ENCODE measurements at regions not wholly inside any gene's neighbourhood (a gene's known extent, or its start where the extent isn't known, plus 50 kb on each side); places are given as distances from the start of the nearest gene placed in this dataset.
A peak's percentile ranks its signal among the peaks of the same experiment; 100 is the strongest.

DNA sequence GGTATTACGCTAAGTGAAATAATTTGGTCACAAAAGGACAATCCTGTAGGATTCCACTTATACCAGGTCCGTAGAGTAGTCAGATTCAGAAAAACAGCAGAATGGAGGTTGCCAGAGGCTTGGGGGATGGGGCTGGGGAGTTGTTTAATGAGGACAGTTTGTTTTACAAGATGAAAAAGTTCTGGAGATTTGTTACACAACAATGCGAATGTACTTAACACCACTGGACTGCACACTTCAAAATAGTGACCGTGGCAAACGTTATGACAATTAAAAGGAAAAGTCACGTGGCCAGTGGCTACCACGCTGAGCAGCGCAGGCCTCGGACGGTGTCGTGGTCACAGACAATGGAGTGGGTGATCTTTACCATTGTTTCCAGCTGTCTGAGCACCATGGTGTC, 338.1 kb downstream of the SEC14L1 start:
- intact Hi-C loops (cut with DNase I; ENCODE audit: low total_unique reads) = no loop called here
- H3K27ac ChIP-seq = peak overlapping the region; percentile 55 to 82
- no peak for DNase-seq (ENCODE audit: low spot score in 2 of 2)

GRCh38 chr17:77479372-77480198, 338.8 kb downstream of the SEC14L1 start:
- TF ChIP-seq POLR2AphosphoS5 (IDR thresholded peaks at IDR 0.05) (no peak), CTCF (IDR thresholded peaks at IDR 0.05) (no peak), POLR2A (IDR thresholded peaks at IDR 0.05) (no peak)
- intact Hi-C loops (cut with DNase I; ENCODE audit: low total_unique reads) = loop anchor here (10.0 kb wide), 1 partner anchor 45 kb away; no protein-coding TSS in a partner anchor
- peaks cover 36 to 46% of the 10 kb centered on the region in 2 donors for H3K4me1 ChIP-seq

More for the DNA sequence above, 338.1 kb downstream of the SEC14L1 start:
- Histone ChIP-seq H3K36me3 (peaks cover 4% of the 10 kb centered on the region), H3K9me3 (no peaks in the 10 kb centered on the region), H3K4me3 (no peak overlapping the region), H3K4me1 (peaks cover 43 to 51% of the 10 kb centered on the region in 2 donors), H3K27me3 (no peaks in the 10 kb centered on the region)
- TF ChIP-seq POLR2AphosphoS5 (IDR thresholded peaks at IDR 0.05) (no peak), POLR2A (IDR thresholded peaks at IDR 0.05) (no peak), CTCF (IDR thresholded peaks at IDR 0.05) (no peak)

DNA sequence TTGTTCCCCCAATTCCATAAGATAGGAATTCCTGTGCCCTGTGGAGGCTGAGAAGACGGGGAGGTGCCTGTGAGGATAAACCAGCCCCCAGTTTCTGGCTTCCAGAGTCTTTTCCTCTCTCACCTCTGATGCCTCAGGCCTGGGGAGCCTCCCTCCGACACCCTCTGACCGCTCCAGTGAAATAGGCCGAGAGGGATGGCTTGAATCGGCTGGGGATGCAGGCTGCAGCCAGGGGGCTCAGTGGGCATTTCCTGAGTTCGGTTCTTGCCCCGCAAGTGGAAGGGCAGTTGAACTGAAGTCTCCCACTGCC, 339.4 kb downstream of the SEC14L1 start:
- Histone ChIP-seq H3K36me3 (peaks cover 4% of the 10 kb centered on the region), H3K27ac (peak overlapping the region; percentile 55 to 82), H3K4me3 (no peak overlapping the region), H3K9me3 (no peaks in the 10 kb centered on the region), H3K4me1 (peaks cover 35 to 40% of the 10 kb centered on the region in 2 donors), H3K27me3 (no peaks in the 10 kb centered on the region)
- intact Hi-C loops (cut with DNase I; ENCODE audit: low total_unique reads) = loop anchor here (10.0 kb wide), 1 partner anchor 45 kb away; no protein-coding TSS in a partner anchor
- no peak for DNase-seq (ENCODE audit: low spot score in 2 of 2)
- TF ChIP-seq POLR2AphosphoS5 (IDR thresholded peaks at IDR 0.05) = no peak
- no peak for TF ChIP-seq CTCF (IDR thresholded peaks at IDR 0.05)
- TF ChIP-seq POLR2A (IDR thresholded peaks at IDR 0.05) = no peak

More at GRCh38 chr17:77479372-77480198, 338.8 kb downstream of the SEC14L1 start:
- Histone ChIP-seq H3K36me3 (peaks cover 4% of the 10 kb centered on the region), H3K9me3 (no peaks in the 10 kb centered on the region), H3K4me3 (no peak overlapping the region), H3K27me3 (no peaks in the 10 kb centered on the region), H3K27ac (peak overlapping the region; percentile 55 to 82)
- DNase-seq (ENCODE audit: low spot score in 2 of 2) = no peak

DNA sequence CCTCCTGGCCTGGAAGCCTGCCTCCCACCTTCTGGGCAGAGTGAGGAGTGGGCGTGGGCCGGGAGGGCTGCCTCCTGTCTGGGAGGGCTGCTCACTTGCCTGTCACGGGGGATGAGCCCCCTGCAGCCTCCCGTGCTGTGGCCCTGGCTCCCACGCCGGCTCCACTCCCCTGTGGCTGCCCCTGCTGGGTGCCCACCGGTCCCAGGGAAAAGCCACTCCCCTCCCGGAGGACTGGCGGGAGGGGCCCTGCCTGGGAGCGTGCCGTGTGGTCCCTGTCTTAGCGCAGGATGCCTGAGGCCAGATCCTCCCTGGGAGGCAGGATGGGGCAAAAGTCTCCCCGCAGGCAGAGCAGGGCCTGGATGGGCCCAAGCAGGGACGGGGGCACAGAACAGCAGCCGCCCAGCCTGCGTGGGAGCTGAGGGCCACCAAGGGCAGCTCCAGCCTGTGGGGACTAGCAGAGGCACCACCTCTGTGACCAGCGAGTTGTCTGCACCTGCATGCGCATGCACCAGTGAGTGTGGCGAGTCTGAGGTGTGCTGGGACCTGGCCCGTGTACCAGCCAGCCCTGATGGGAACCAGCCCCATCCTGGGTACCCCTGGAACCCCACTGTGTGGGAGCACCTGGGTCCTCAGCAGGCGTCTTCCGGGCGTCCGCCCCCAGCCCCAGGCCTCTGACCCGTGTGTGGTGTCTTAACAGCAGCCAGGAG, 339.9 kb downstream of the SEC14L1 start:
- peak overlapping the region in 1 of 3 donors; percentile 5 for H3K4me3 ChIP-seq
- intact Hi-C loops (cut with DNase I; ENCODE audit: low total_unique reads) = loop anchor here (10.0 kb wide), 1 partner anchor 46 kb away; no protein-coding TSS in a partner anchor
- no peak for DNase-seq (ENCODE audit: low spot score in 2 of 2)
- H3K9me3 ChIP-seq = no peaks in the 10 kb centered on the region
- peak overlapping the region; percentile 55 to 82 for H3K27ac ChIP-seq
- H3K27me3 ChIP-seq = no peaks in the 10 kb centered on the region
- peaks cover 4% of the 10 kb centered on the region for H3K36me3 ChIP-seq
- TF ChIP-seq POLR2AphosphoS5 (IDR thresholded peaks at IDR 0.05) (no peak), POLR2A (IDR thresholded peaks at IDR 0.05) (no peak), CTCF (IDR thresholded peaks at IDR 0.05) (no peak)
- peaks cover 30 to 35% of the 10 kb centered on the region in 2 donors for H3K4me1 ChIP-seq

Data from breast epithelium (tissue), 4 donors.